ENCODE measurements at regions not wholly inside any gene's neighbourhood (a gene's known extent, or its start where the extent isn't known, plus 50 kb on each side); places are given as distances from the start of the nearest gene placed in this dataset.

GRCh38 chr13:55347528-55347927, 1793.2 kb upstream of the PRR20A start:
- no peaks in the 10 kb centered on the region for H3K27me3 ChIP-seq (ENCODE audit: insufficient read depth, low read length)
- H3K79me2 ChIP-seq (ENCODE audit: insufficient read depth, low read length) = no peaks in the 10 kb centered on the region
- no peaks in the 10 kb centered on the region for H3K9me3 ChIP-seq (ENCODE audit: low read depth, low read length)
- H3K36me3 ChIP-seq (ENCODE audit: insufficient read depth, low read length) = no peaks in the 10 kb centered on the region
- no peak for TF ChIP-seq CTCF (IDR thresholded peaks at IDR 0.05; ENCODE audit: extremely low read depth, low read depth, low read length)
- no peaks in the 10 kb centered on the region for H4K20me1 ChIP-seq (ENCODE audit: insufficient read depth, low read length)
- H3K4me2 ChIP-seq (ENCODE audit: insufficient read depth, low read length) = no peak overlapping the region
- no peak overlapping the region for H3K27ac ChIP-seq (ENCODE audit: low read depth, low read length)
- no peaks in the 10 kb centered on the region for H3K4me1 ChIP-seq (ENCODE audit: insufficient read depth, low read length)
- no peak overlapping the region for H2AFZ ChIP-seq (ENCODE audit: low read length)
- no peak overlapping the region for H3K4me3 ChIP-seq (ENCODE audit: insufficient read depth, low read length)
- DNase-seq (ENCODE audit: insufficient read length, low spot score, missing footprints) = no peak

GRCh38 chr13:55359067-55359466, 1781.7 kb upstream of the PRR20A start:
- Histone ChIP-seq H3K79me2 (ENCODE audit: insufficient read depth, low read length) (no peaks in the 10 kb centered on the region), H3K4me3 (ENCODE audit: insufficient read depth, low read length) (no peak overlapping the region), H3K4me1 (ENCODE audit: insufficient read depth, low read length) (no peaks in the 10 kb centered on the region), H3K27ac (ENCODE audit: low read depth, low read length) (no peak overlapping the region), H3K4me2 (ENCODE audit: insufficient read depth, low read length) (no peak overlapping the region), H3K36me3 (ENCODE audit: insufficient read depth, low read length) (no peaks in the 10 kb centered on the region), H4K20me1 (ENCODE audit: insufficient read depth, low read length) (no peaks in the 10 kb centered on the region), H3K27me3 (ENCODE audit: insufficient read depth, low read length) (no peaks in the 10 kb centered on the region), H2AFZ (ENCODE audit: low read length) (no peak overlapping the region), H3K9me3 (ENCODE audit: low read depth, low read length) (peaks cover 5% of the 10 kb centered on the region)
- TF ChIP-seq CTCF (IDR thresholded peaks at IDR 0.05; ENCODE audit: extremely low read depth, low read depth, low read length) = no peak
- no peak for DNase-seq (ENCODE audit: insufficient read length, low spot score, missing footprints)

GRCh38 chr13:55361141-55361540, 1779.6 kb upstream of the PRR20A start:
- H2AFZ ChIP-seq (ENCODE audit: low read length) = no peak overlapping the region
- no peaks in the 10 kb centered on the region for H3K27me3 ChIP-seq (ENCODE audit: insufficient read depth, low read length)
- no peak overlapping the region for H3K4me3 ChIP-seq (ENCODE audit: insufficient read depth, low read length)
- H3K27ac ChIP-seq (ENCODE audit: low read depth, low read length) = no peak overlapping the region
- DNase-seq (ENCODE audit: insufficient read length, low spot score, missing footprints) = no peak
- no peaks in the 10 kb centered on the region for H3K79me2 ChIP-seq (ENCODE audit: insufficient read depth, low read length)
- H3K4me2 ChIP-seq (ENCODE audit: insufficient read depth, low read length) = no peak overlapping the region
- no peaks in the 10 kb centered on the region for H3K36me3 ChIP-seq (ENCODE audit: insufficient read depth, low read length)
- no peaks in the 10 kb centered on the region for H4K20me1 ChIP-seq (ENCODE audit: insufficient read depth, low read length)
- TF ChIP-seq CTCF (IDR thresholded peaks at IDR 0.05; ENCODE audit: extremely low read depth, low read depth, low read length) = no peak
- H3K4me1 ChIP-seq (ENCODE audit: insufficient read depth, low read length) = no peaks in the 10 kb centered on the region
- peaks cover 5% of the 10 kb centered on the region for H3K9me3 ChIP-seq (ENCODE audit: low read depth, low read length)

- H3K4me1 ChIP-seq (ENCODE audit: insufficient read depth, low read length) = no peaks in the 10 kb centered on the region
- DNase-seq (ENCODE audit: insufficient read length, low spot score, missing footprints) = no peak
- TF ChIP-seq CTCF (IDR thresholded peaks at IDR 0.05; ENCODE audit: extremely low read depth, low read depth, low read length) = no peak
- H3K4me3 ChIP-seq (ENCODE audit: insufficient read depth, low read length) = no peak overlapping the region
- H3K36me3 ChIP-seq (ENCODE audit: insufficient read depth, low read length) = no peaks in the 10 kb centered on the region
- no peaks in the 10 kb centered on the region for H3K79me2 ChIP-seq (ENCODE audit: insufficient read depth, low read length)
- H2AFZ ChIP-seq (ENCODE audit: low read length) = no peak overlapping the region
- no peaks in the 10 kb centered on the region for H3K27me3 ChIP-seq (ENCODE audit: insufficient read depth, low read length)
- no peak overlapping the region for H3K27ac ChIP-seq (ENCODE audit: low read depth, low read length)
- no peaks in the 10 kb centered on the region for H4K20me1 ChIP-seq (ENCODE audit: insufficient read depth, low read length)
- H3K4me2 ChIP-seq (ENCODE audit: insufficient read depth, low read length) = no peak overlapping the region
- peaks cover 3% of the 10 kb centered on the region for H3K9me3 ChIP-seq (ENCODE audit: low read depth, low read length)
Observed at GRCh38 chr13:55366676-55367075, 1774.0 kb upstream of the PRR20A start.

Data from osteoblast (primary cell).